PC-3 (cell line): ENCODE measurements at regions not wholly inside any gene's neighbourhood (a gene's known extent, or its start where the extent isn't known, plus 50 kb on each side); places are given as distances from the start of the nearest gene placed in this dataset.

Experiments used
- CTCF ChIP-seq: fragments of 300-600 bp; sonication (generic); conservative IDR thresholded peaks from 2 replicates; pipeline ENCODE4 v1.5.1; 2017; ENCODE audit warnings: antibody characterized with exemption, low read depth, mild to moderate bottlenecking, low read length
- EZH2 ChIP-seq: fragments of 300-600 bp; sonication (generic); IDR thresholded peaks from one replicate; pipeline ENCODE4 v1.6.1; 2017; ENCODE audit warnings: antibody characterized with exemption, mild to moderate bottlenecking, low read length; ENCODE audit not compliant: unreplicated experiment

GRCh38 chr13:62324842-62325241 lies 909.2 kb upstream of the PCDH20 start:
- TF ChIP-seq CTCF (no peak), EZH2 (no peak)
